ENCODE measurements at regions not wholly inside any gene's neighbourhood (a gene's known extent, or its start where the extent isn't known, plus 50 kb on each side); places are given as distances from the start of the nearest gene placed in this dataset.
"Not testable (repeated sequence)": the region's sequence is repeated elsewhere in the genome, so short reads cannot be mapped to it uniquely, and the experiment has no call there.

DNA sequence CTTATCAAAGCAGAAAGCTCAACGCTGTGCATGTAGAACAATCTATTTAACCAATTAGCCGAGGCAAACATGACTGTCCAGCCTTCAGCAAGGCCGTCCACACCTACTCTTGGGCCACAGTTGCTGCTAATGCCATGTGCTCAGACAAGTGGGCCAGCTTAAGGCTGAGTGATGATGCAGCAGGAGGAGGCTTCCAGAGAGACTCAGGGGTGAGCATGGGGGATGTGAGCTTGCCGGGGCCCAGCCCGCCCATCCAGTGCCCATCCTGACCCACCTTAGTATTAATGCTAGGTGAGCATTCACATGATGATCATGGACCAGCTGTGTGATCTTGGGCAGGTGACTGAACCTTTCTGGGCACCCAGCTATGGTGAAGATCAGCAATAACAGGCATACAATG lies 150.1 kb downstream of the TPRA1 start:
- DNase-seq (ENCODE audit: low read depth, low spot score), result no peak

DNA sequence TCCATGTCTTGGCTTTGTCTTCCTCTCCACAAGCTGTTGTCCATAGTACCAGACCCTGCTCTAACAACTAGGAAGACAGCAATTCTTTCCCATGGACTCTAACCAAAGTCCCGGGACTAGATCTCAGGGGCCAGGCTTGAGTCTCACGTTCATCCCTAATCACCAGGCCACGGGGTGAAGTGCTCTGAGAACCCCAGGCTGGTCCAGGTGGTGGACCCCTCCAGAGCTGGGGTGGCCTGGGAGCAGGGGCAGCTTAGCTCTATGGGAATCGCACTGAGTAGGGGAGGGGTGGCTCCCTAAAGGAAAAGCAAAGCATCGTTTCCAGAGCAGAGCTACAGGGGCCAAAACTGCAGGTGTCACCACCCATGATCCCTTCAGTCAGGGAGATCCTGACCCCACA lies 150.9 kb downstream of the TPRA1 start:
- DNase-seq (ENCODE audit: low read depth, low spot score), result no peak

- DNase-seq (ENCODE audit: low read depth, low spot score), result no peak
Observed at GRCh38 chr3:127438951-127439350, 151.1 kb upstream of the PRR20G start.

- DNase-seq (ENCODE audit: low read depth, low spot score), result no peak
Observed at GRCh38 chr3:127438371-127438770, 150.5 kb upstream of the PRR20G start.

- DNase-seq (ENCODE audit: low read depth, low spot score), result not testable (repeated sequence)
Observed at GRCh38 chr3:127435299-127435698, 147.5 kb upstream of the PRR20G start.

- DNase-seq (ENCODE audit: low read depth, low spot score), result no peak
Observed at GRCh38 chr3:127431066-127431465, 143.2 kb upstream of the PRR20G start.

DNA sequence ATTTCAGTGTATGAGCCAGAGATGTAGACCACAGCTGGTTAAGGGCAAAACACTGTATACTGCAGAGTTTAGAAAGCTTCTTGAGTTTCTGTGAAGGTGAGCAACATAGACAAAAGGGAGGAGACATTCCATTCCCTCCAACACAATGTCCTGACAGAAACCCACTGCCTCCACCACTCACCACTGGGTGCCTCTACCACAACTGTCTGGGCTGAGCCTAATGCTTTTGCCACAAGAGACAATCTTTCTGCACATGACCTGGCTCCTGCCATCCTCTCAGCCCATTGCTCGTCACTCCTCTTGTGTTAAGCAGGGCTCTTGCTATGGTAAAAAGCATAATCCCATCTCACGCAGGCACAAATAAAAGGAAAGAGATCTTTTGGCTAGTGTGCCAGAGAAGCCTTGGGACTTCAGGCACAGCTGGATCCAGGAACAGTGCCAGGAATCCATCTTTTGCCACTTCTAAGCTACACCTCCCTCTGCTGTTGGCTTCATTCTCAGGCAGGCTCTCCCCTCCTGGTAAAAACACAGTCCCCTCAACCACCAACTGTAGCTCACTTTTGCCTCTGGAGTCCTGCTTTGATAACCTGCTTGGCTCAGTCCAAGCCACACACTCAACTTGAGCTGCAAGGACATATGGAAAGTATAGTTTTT lies 140.6 kb upstream of the PRR20G start:
- DNase-seq (ENCODE audit: low read depth, low spot score), result no peak

DNA sequence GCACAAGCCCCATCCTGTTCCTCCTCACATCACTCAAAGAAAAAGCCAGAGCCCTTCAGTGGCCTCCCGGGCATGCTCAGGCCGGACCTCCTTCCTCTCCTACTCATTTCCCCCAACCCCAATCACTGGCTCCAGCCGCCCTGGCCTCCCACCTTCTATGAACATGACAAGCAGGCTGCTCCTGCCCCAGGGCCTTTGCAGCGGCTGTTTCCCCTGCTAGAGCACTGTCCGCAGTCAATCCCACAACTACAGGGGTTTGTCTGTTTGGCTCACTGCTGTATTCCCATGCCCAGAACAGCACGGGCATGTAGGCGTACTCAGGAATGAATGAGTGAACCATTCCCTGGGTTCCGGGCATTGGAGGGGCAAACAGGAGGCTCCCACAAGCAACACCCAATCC lies 139.8 kb upstream of the PRR20G start:
- DNase-seq (ENCODE audit: low read depth, low spot score), result no peak

GRCh38 chr3:127427156-127427555 lies 139.3 kb upstream of the PRR20G start:
- DNase-seq (ENCODE audit: low read depth, low spot score), result no peak

DNA sequence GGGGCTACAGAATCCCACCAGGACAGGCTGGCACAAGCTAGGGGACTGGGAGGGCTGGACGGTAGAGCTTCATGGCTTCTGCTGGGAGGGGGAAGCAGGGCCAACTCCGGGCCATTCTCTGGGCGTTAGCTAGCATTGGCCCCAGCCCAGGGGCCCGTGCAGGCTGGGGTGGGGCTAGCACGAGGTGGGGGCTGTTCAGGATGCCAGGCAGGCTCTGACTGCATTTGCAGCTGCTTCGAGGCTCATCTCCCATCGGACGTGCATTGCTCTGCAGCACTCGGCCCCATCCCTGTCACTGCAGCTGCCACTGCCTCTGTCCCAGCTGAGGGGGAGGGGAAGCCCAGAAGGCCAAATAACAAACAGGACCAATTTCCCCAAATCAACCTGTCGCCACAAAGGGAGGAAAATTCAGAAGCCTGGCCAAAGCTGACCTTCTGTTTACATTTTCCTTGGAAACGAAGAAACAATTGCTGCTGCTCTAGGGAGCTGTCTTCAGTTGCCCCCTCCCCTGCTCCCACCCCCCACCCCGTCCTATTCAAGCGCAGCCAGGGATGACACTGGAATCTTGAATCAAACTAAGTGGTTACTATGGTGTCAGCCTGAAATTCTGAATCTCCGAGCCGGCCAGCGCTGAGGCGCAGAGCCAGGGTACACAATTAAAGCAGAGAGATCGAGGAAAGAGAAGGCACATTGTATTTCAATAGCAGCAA lies 138.8 kb upstream of the PRR20G start:
- no peak for DNase-seq (ENCODE audit: low read depth, low spot score)

DNA sequence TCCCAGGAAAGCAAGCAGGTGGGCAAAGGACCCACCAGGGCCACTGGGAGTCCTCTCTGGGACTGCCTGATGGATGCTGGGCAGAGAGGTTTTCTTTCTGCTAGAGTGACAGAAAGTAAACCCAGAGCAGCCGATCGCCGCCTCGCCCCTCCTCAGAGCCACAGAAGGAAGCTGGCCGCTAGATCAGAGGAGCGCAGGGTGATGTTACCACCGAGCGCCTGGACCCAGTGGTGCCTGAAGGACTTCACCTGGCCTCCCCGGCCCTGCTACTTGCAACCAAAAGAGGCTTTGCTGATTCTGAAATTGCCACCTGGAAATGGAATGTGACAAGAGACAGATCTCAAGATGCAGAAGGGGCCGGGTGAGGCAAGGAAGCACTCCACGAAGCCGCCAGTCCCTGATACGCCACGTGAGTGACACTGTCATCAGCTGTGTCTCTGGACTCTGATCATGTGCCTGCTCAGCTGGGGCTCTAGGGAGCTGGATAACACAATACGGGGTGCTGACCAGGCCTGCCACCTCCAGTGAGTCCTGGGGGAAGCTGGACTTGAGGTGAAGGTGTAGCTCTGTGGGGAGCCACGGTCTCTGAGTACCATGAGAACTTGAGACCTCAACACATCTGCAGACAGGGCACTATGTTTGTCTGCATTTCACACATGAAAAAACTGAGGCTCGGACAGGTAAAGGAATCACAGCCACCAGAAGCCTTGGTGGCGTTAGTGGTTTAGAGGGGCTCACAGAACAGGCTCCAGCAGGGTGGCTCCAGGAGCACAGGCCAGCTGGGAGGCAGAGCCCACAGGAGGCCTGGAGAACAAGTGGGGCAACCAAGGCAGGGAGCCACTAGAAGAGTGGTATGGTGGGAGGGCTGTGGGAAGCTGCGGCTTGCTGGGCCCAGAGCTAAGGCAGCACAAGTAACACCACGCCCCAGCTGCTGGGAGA lies 137.9 kb upstream of the PRR20G start:
- no peak for DNase-seq (ENCODE audit: low read depth, low spot score)

DNA sequence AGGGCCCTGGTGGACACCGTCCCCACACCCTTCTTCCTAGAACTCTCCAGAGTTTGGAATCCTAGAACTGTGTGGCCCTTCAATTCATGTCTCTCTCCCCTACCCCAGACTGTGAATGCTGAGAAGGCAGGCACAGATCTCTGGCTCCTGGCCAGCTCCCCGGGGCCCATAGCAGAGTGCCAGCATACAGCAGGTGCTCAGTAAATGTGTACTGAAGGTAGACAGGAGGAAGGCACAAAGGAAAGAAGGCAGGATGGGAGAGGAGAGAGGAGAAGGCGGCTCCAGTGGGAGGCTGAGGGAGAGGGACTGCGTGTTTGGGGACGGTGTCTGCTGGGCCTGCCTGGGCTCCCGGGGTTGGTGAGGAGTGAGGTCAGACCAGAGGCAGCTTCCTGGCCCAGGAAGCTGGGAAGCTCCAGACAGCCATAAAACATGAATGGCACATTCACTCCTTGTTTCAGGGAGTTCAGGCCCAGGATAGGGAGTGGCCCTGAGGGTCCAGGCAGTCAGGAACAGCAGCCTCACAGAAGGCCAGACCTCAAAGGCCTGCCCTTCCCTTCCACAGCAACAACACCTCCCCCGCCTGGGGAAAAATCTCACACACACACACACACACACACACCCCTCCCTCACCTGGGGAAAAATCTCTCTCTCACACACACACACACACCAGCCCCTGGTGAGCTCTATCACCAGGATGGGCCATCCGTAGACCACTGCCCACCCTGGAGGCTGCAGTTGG lies 137.1 kb upstream of the PRR20G start:
- DNase-seq (ENCODE audit: low read depth, low spot score), result no peak

DNA sequence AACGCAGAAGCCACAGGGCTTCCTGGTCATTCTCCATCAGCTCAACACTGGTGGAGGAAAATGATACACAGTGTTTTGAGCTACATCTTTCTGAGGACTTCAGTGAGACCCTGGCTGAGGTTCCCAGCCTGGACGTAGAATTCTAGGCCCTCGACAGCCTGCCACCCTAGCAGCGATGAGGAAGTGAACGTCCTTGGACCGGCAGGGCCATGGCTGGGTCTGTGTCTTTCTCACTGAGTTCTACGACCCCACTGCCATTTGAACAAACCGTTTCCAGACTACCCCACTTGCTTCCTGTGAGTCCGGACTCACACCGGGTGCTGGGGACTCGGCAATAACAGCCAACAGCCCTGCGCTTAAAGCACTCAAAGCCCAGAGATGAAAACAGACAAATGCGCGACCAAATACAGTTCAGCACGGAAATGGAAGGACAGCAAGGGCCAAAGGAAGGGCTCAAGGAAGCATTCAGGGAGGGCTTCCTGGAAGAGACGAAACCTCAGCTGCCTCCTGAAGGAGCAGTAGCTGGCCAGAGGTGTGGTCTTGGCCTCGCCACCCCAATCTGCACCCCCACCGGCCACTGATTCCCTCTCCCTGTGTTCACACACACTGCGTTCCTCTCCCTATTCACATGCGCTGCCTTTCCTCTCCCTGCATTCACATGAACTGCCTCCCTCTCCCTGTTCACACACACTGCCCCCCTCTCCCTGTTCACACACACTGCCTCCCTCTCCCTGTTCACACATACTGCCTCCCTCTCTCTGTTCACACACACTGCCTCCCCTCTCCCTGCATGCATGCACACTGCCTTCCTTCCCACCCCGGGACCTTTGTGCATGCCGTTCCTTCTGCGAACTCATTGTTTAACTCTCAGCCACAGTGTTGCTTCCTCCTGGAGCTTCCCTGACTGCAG lies 136.3 kb upstream of the PRR20G start:
- no peak for DNase-seq (ENCODE audit: low read depth, low spot score)

GRCh38 chr3:127422663-127423375 lies 135.0 kb upstream of the PRR20G start:
- no peak for DNase-seq (ENCODE audit: low read depth, low spot score)

- no peak for DNase-seq (ENCODE audit: low read depth, low spot score)
Observed at GRCh38 chr3:127421943-127422662, 134.3 kb upstream of the PRR20G start.

DNA sequence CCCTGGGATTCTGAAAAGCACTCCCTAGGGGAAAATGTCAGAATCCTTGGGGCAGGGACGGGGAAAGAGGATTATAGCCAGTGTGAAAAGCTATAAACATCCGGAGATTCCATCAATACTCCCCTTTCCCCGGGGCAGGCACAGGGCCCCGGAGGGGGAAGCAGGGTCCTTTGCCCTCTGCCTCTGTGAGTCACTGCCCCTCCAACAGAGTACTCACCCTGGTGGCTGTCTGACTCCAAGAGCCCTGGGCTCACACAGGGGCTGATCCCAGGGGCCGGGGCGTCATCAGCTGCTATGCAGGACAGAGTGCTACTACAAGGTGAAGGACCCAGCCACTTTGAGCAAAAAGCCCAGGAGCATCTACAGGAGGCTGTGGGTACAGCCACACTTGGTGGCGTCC lies 133.0 kb upstream of the PRR20G start:
- DNase-seq (ENCODE audit: low read depth, low spot score), result no peak

GRCh38 chr3:127419641-127420553 lies 132.1 kb upstream of the PRR20G start:
- no peak for DNase-seq (ENCODE audit: low read depth, low spot score)

- DNase-seq (ENCODE audit: low read depth, low spot score), result no peak
Observed at GRCh38 chr3:127419182-127419581, 131.3 kb upstream of the PRR20G start.
